GM12872 (cell line): ENCODE measurements at regions not wholly inside any gene's neighbourhood (a gene's known extent, or its start where the extent isn't known, plus 50 kb on each side); places are given as distances from the start of the nearest gene placed in this dataset.

Experiments used
- CTCF ChIP-seq: IDR thresholded peaks from 3 replicates; pipeline ENCODE4 v1.5.1; 2011; ENCODE audit warnings: low read depth, mild to moderate bottlenecking, low read length, moderate library complexity; ENCODE audit not compliant: insufficient read depth

GRCh38 chr2:195108182-195108581 is 548.8 kb upstream of the SLC39A10 start:
- no peak for TF ChIP-seq CTCF

GRCh38 chr2:195106681-195107380 is 550.2 kb upstream of the SLC39A10 start:
- no peak for TF ChIP-seq CTCF

DNA sequence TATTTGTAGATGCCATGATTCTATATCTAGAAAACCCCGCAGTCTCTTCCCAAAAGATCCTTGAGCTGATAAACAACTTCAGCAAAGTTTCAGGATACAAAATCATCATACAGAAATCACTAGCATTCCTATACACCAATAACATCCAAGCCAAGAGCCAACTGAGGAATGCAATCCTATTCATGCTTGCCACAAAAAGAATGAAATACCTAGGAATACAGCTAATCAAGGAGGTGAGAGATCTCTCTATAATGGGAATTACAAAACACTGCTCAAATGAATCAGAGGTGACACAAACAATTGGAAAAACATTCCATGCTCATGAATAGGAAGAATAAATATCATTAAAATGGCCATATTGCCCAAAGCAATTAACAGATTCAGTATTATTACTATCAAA is 551.4 kb upstream of the SLC39A10 start:
- TF ChIP-seq CTCF: no peak

GRCh38 chr2:195094330-195094729 is 562.7 kb upstream of the SLC39A10 start:
- no peak for TF ChIP-seq CTCF

DNA sequence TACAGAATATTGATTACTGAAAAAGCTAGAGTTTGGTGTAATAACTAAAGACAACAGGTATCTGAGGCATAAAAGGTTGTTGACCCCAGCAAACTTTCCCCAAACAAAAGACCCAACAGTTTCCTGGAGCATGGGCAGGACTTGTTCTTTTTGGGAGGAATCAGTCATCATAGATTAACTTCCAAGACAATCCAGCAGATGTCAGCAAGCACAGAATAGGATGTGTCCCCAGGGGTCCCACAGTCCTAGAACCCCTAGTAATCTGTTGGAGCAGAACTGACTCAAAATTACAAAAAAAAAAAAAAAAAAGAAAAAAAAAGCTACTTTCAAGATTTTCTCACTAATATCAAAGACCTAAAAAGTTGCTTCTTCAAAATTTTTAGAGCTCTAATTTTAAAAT is 564.7 kb upstream of the SLC39A10 start:
- no peak for TF ChIP-seq CTCF

- TF ChIP-seq CTCF: no peak
Observed at GRCh38 chr2:195057001-195057400, 600.0 kb upstream of the SLC39A10 start.

DNA sequence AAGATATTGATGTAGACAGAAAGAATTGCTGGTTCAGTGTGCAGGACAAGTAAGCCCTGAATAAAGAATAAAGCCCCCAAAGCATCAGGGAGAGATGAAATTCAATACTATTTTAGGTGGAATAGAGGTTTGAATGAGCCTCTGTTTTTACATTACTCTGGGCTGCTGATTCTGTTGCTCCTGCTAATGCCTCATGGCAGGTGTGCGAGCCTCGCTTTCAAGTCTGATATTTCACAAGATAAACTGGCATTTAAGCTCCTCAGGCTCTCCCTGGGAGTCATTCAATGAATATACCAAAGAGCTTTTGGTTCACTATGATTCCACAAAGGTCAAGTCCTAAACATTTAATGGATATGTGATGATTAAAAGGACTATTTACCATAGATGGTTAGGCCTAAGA is 601.0 kb upstream of the SLC39A10 start:
- TF ChIP-seq CTCF: no peak

- TF ChIP-seq CTCF: no peak
Observed at GRCh38 chr2:195051401-195051800, 605.6 kb upstream of the SLC39A10 start.
